WTC11 (cell line): ENCODE measurements at regions not wholly inside any gene's neighbourhood (a gene's known extent, or its start where the extent isn't known, plus 50 kb on each side); places are given as distances from the start of the nearest gene placed in this dataset.

Experiments used
- ATAC-seq: fragments of 200-7000 bp; cut with Tn5 transposase; 2 replicates; pipeline ENCODE4 v1.10.0; 2021; ENCODE audit warnings: mild to moderate bottlenecking, moderate library complexity
- CTCF ChIA-PET: fragments of 300-600 bp; sonication (Branson Sonifier 250); formaldehyde crosslinking; loops from one replicate; lab custom pipeline; 2021; ENCODE audit warnings: antibody characterized with exemption; lab: Charles Lee
- POLR2A ChIA-PET: fragments of 350-600 bp; sonication (Branson Sonifier 250); formaldehyde crosslinking; loops from one replicate; lab custom pipeline; 2021; ENCODE audit warnings: antibody characterized with exemption; lab: Charles Lee
- DNase-seq: peaks from one replicate; pipeline ENCODE4 v3.0.0; 2021; ENCODE audit warnings: low spot score
- H3K27ac Mint-ChIP-seq: 2 replicates; pipeline ENCODE4 v1.8.0; 2021; ENCODE audit warnings: mixed read lengths
- H3K27me3 Mint-ChIP-seq: 2 replicates; pipeline ENCODE4 v1.8.0; 2021; ENCODE audit warnings: low read depth, mild to moderate bottlenecking, moderate library complexity, mixed read lengths
- H3K36me3 Mint-ChIP-seq: 2 replicates; pipeline ENCODE4 v1.8.0; 2021; ENCODE audit warnings: mixed read lengths
- H3K4me1 Mint-ChIP-seq: 2 replicates; pipeline ENCODE4 v1.8.0; 2022; ENCODE audit warnings: mixed read lengths
- H3K4me3 Mint-ChIP-seq: 2 replicates; pipeline ENCODE4 v1.8.0; 2021; ENCODE audit warnings: mild to moderate bottlenecking, moderate library complexity, mixed read lengths
- H3K9me3 Mint-ChIP-seq: 2 replicates; pipeline ENCODE4 v1.8.0; 2021; ENCODE audit warnings: mixed read lengths
- ARID4B ChIP-seq: sonication (generic); formaldehyde crosslinking; IDR thresholded peaks from 2 replicates; pipeline ENCODE4 v1.8.0; 2023; ENCODE audit warnings: missing genetic modification reagents, mild to moderate bottlenecking, borderline replicate concordance
- CREM ChIP-seq: sonication (generic); formaldehyde crosslinking; IDR thresholded peaks from 2 replicates; pipeline ENCODE4 v1.8.1; 2022; ENCODE audit warnings: mild to moderate bottlenecking, missing genetic modification reagents, moderate library complexity
- IRF2 ChIP-seq: sonication (generic); formaldehyde crosslinking; IDR thresholded peaks from 2 replicates; pipeline ENCODE4 v1.8.0; 2022; ENCODE audit warnings: low read depth, missing genetic modification reagents, borderline replicate concordance
- JUN ChIP-seq: sonication (generic); formaldehyde crosslinking; IDR thresholded peaks from 2 replicates; pipeline ENCODE4 v1.8.0; 2023; ENCODE audit warnings: mild to moderate bottlenecking, missing genetic modification reagents
- SOX15 ChIP-seq: fragments of 250-450 bp; sonication (Bioruptor Pico); IDR thresholded peaks from 2 replicates; pipeline ENCODE4 v1.9.0; 2021; ENCODE audit warnings: mild to moderate bottlenecking
- ZNF219 ChIP-seq: sonication (generic); formaldehyde crosslinking; IDR thresholded peaks from 2 replicates; pipeline ENCODE4 v1.8.0; 2023; ENCODE audit warnings: missing genetic modification reagents, mild to moderate bottlenecking, borderline replicate concordance
- ZNF263 ChIP-seq: sonication (generic); formaldehyde crosslinking; IDR thresholded peaks from 2 replicates; pipeline ENCODE4 v1.8.1; 2022; ENCODE audit warnings: low read depth, mild to moderate bottlenecking, moderate library complexity, missing genetic modification reagents
- TF ChIP-seq, protein P1 (sequence below): fragments of 250-450 bp; sonication (Bioruptor Pico); IDR thresholded peaks from 2 replicates; pipeline ENCODE4 v1.9.0; 2021; ENCODE audit warnings: mild to moderate bottlenecking, borderline replicate concordance
- TF ChIP-seq, protein P2 (sequence below): sonication (generic); formaldehyde crosslinking; IDR thresholded peaks from 2 replicates; pipeline ENCODE4 v1.8.1; 2023; ENCODE audit warnings: mild to moderate bottlenecking, missing genetic modification reagents
- TF ChIP-seq, protein P3 (sequence below): sonication (generic); formaldehyde crosslinking; IDR thresholded peaks from 2 replicates; pipeline ENCODE4 v1.8.0; 2023; ENCODE audit warnings: mild to moderate bottlenecking, missing genetic modification reagents
- TF ChIP-seq, protein P4 (sequence below): fragments of 250-450 bp; sonication (Bioruptor Pico); IDR thresholded peaks from 2 replicates; pipeline ENCODE4 v1.8.0; 2021; ENCODE audit warnings: mild to moderate bottlenecking

GRCh38 chr4:63937961-63938360 lies 471.3 kb downstream of the TECRL start (continued):
- TF ChIP-seq ARID4B (CRISPR knock-in tag), result no peak

DNA sequence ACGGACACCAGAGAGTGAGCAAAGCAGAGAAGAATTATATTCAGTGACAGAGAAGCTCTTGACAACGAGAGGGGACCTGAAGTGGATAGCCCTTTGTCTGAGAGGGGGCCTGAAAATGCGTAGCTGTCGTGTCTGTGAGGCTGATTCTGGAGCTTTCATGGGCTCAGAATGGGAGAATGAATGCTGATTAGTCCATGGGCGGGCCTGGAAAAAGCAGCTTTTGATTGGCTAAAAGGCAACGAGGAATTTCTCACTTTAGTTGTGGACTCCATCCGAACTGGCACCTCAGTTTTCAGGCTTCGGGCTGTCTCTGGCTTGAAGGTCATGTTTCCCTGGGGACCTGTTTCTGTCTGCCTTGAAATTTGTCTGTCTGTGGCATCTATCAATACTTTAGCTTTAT lies 487.1 kb downstream of the TECRL start:
- CTCF ChIA-PET, result no interaction called here
- POLR2A ChIA-PET, result interaction anchor here (0.6 kb wide), 1 partner anchor 23 kb away, joined by 4 read pairs; no protein-coding TSS in a partner anchor
- no peak overlapping the region for H3K4me3 Mint-ChIP-seq
- no peaks in the 10 kb centered on the region for H3K36me3 Mint-ChIP-seq
- peaks cover 4% of the 10 kb centered on the region; the same call in 1 of the 2 replicates for H3K4me1 Mint-ChIP-seq
- ATAC-seq, result peak; percentile 78
- H3K9me3 Mint-ChIP-seq, result no peaks in the 10 kb centered on the region
- H3K27me3 Mint-ChIP-seq, result no peaks in the 10 kb centered on the region
- H3K27ac Mint-ChIP-seq, result no peak overlapping the region
- DNase-seq, result no peak
- TF ChIP-seq CREM, result no peak
- no peak for TF ChIP-seq ZNF263 (CRISPR knock-in tag)
- TF ChIP-seq, protein P1, sequence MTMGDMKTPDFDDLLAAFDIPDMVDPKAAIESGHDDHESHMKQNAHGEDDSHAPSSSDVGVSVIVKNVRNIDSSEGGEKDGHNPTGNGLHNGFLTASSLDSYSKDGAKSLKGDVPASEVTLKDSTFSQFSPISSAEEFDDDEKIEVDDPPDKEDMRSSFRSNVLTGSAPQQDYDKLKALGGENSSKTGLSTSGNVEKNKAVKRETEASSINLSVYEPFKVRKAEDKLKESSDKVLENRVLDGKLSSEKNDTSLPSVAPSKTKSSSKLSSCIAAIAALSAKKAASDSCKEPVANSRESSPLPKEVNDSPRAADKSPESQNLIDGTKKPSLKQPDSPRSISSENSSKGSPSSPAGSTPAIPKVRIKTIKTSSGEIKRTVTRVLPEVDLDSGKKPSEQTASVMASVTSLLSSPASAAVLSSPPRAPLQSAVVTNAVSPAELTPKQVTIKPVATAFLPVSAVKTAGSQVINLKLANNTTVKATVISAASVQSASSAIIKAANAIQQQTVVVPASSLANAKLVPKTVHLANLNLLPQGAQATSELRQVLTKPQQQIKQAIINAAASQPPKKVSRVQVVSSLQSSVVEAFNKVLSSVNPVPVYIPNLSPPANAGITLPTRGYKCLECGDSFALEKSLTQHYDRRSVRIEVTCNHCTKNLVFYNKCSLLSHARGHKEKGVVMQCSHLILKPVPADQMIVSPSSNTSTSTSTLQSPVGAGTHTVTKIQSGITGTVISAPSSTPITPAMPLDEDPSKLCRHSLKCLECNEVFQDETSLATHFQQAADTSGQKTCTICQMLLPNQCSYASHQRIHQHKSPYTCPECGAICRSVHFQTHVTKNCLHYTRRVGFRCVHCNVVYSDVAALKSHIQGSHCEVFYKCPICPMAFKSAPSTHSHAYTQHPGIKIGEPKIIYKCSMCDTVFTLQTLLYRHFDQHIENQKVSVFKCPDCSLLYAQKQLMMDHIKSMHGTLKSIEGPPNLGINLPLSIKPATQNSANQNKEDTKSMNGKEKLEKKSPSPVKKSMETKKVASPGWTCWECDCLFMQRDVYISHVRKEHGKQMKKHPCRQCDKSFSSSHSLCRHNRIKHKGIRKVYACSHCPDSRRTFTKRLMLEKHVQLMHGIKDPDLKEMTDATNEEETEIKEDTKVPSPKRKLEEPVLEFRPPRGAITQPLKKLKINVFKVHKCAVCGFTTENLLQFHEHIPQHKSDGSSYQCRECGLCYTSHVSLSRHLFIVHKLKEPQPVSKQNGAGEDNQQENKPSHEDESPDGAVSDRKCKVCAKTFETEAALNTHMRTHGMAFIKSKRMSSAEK (CRISPR knock-in tag), result no peak
- TF ChIP-seq IRF2 (CRISPR knock-in tag), result no peak
- TF ChIP-seq, protein P2, sequence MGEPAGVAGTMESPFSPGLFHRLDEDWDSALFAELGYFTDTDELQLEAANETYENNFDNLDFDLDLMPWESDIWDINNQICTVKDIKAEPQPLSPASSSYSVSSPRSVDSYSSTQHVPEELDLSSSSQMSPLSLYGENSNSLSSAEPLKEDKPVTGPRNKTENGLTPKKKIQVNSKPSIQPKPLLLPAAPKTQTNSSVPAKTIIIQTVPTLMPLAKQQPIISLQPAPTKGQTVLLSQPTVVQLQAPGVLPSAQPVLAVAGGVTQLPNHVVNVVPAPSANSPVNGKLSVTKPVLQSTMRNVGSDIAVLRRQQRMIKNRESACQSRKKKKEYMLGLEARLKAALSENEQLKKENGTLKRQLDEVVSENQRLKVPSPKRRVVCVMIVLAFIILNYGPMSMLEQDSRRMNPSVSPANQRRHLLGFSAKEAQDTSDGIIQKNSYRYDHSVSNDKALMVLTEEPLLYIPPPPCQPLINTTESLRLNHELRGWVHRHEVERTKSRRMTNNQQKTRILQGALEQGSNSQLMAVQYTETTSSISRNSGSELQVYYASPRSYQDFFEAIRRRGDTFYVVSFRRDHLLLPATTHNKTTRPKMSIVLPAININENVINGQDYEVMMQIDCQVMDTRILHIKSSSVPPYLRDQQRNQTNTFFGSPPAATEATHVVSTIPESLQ (CRISPR knock-in tag), result no peak
- TF ChIP-seq ZNF219 (CRISPR knock-in tag), result no peak

DNA sequence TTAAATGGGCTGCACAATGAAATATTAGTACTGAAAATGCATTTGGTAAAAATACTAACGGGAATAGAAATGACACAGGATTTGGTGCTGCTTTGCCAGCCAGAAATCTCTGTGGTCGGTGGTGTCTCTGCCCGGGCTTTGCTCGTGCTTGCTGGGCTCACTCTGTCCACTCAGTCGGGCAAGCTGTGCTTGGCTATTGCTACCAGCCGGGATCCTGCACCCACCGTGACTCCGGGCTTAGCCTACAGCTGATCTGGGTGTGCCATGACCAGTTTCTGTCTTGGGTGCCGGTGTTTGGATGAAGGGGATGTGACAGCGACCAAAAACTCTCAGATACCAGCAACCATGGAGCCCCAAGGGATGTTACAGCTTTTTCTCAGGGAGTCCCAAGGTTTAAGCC lies 487.7 kb downstream of the TECRL start:
- no peak overlapping the region for H3K27ac Mint-ChIP-seq
- H3K4me1 Mint-ChIP-seq, result peaks cover 4% of the 10 kb centered on the region; the same call in 1 of the 2 replicates
- no peaks in the 10 kb centered on the region for H3K36me3 Mint-ChIP-seq
- ChIA-PET POLR2A (interaction anchor here (0.6 kb wide), 1 partner anchor 23 kb away, joined by 4 read pairs; no protein-coding TSS in a partner anchor), CTCF (no interaction called here)
- H3K4me3 Mint-ChIP-seq, result no peak overlapping the region
- H3K9me3 Mint-ChIP-seq, result no peaks in the 10 kb centered on the region
- ATAC-seq (no peak), DNase-seq (no peak)
- H3K27me3 Mint-ChIP-seq, result no peaks in the 10 kb centered on the region
- TF ChIP-seq, protein P1 (CRISPR knock-in tag), result no peak
- TF ChIP-seq JUN (CRISPR knock-in tag), result no peak
- no peak for TF ChIP-seq IRF2 (CRISPR knock-in tag)
- TF ChIP-seq, protein P3, sequence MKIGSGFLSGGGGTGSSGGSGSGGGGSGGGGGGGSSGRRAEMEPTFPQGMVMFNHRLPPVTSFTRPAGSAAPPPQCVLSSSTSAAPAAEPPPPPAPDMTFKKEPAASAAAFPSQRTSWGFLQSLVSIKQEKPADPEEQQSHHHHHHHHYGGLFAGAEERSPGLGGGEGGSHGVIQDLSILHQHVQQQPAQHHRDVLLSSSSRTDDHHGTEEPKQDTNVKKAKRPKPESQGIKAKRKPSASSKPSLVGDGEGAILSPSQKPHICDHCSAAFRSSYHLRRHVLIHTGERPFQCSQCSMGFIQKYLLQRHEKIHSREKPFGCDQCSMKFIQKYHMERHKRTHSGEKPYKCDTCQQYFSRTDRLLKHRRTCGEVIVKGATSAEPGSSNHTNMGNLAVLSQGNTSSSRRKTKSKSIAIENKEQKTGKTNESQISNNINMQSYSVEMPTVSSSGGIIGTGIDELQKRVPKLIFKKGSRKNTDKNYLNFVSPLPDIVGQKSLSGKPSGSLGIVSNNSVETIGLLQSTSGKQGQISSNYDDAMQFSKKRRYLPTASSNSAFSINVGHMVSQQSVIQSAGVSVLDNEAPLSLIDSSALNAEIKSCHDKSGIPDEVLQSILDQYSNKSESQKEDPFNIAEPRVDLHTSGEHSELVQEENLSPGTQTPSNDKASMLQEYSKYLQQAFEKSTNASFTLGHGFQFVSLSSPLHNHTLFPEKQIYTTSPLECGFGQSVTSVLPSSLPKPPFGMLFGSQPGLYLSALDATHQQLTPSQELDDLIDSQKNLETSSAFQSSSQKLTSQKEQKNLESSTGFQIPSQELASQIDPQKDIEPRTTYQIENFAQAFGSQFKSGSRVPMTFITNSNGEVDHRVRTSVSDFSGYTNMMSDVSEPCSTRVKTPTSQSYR (CRISPR knock-in tag), result no peak
- TF ChIP-seq SOX15 (CRISPR knock-in tag), result no peak
- TF ChIP-seq, protein P4, sequence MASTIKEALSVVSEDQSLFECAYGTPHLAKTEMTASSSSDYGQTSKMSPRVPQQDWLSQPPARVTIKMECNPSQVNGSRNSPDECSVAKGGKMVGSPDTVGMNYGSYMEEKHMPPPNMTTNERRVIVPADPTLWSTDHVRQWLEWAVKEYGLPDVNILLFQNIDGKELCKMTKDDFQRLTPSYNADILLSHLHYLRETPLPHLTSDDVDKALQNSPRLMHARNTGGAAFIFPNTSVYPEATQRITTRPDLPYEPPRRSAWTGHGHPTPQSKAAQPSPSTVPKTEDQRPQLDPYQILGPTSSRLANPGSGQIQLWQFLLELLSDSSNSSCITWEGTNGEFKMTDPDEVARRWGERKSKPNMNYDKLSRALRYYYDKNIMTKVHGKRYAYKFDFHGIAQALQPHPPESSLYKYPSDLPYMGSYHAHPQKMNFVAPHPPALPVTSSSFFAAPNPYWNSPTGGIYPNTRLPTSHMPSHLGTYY, result no peak
